HEK293 (cell line): ENCODE measurements at regions not wholly inside any gene's neighbourhood (a gene's known extent, or its start where the extent isn't known, plus 50 kb on each side); places are given as distances from the start of the nearest gene placed in this dataset.

Source experiments
- CTCF ChIA-PET: fragments of 350-600 bp; formaldehyde crosslinking; extraction: SDS; loops from one replicate; lab custom pipeline; 2021; ENCODE audit warnings: antibody characterized with exemption; lab: Yijun Ruan, JAX
- POLR2A ChIA-PET: fragments of 300-600 bp; formaldehyde crosslinking; extraction: SDS; loops from one replicate; lab custom pipeline; 2020; ENCODE audit warnings: antibody characterized with exemption, inconsistent platforms; lab: Yijun Ruan, JAX
- H3K27ac ChIP-seq: fragments of 200-500 bp; sonication (Bioruptor generic); 2 replicates; pipeline ENCODE4 v1.5.1; 2014; ENCODE audit warnings: low read depth, low read length, control low read depth, inconsistent platforms; ENCODE audit errors: extremely low read depth
- H3K36me3 ChIP-seq, 2 experiments: fragments of 200-500 bp in 1 of 2; sonication (Bioruptor generic) in 1 of 2; 1 replicate in 1 of 2; 2 replicates in 1 of 2; pipeline ENCODE4 v1.5.1; 2014 to 2017; ENCODE audit warnings: inconsistent platforms in 2 of 2, low read length in 2 of 2; ENCODE audit not compliant: control insufficient read depth in 2 of 2, insufficient read depth in 1 of 2
- H3K4me1 ChIP-seq: fragments of 200-500 bp; sonication (Bioruptor generic); 2 replicates; pipeline ENCODE4 v1.5.1; 2014; ENCODE audit warnings: mild to moderate bottlenecking, low read length, inconsistent platforms; ENCODE audit not compliant: control insufficient read depth, insufficient read depth
- H3K4me3 ChIP-seq: 2 replicates; pipeline ENCODE4 v1.5.1; 2011; ENCODE audit warnings: low read depth, mild to moderate bottlenecking, control low read depth, low read length, moderate library complexity
- H3K9me3 ChIP-seq: fragments of 200-500 bp; sonication (Bioruptor generic); 2 replicates; pipeline ENCODE4 v1.5.1; 2014; ENCODE audit warnings: low read depth, low read length, inconsistent platforms; ENCODE audit not compliant: control insufficient read depth, insufficient read depth
- KLF16 ChIP-seq: fragments of 450-650 bp; formaldehyde crosslinking; IDR thresholded peaks from 2 replicates; pipeline ENCODE4 v1.5.1; 2017; ENCODE audit warnings: missing biosample characterization, missing genetic modification characterization
- KLF9 ChIP-seq: fragments of 450-650 bp; formaldehyde crosslinking; IDR thresholded peaks from 2 replicates; pipeline ENCODE4 v1.5.1; 2016; ENCODE audit warnings: missing biosample characterization, missing genetic modification characterization, low read depth
- SETDB1 ChIP-seq: IDR thresholded peaks from one replicate; pipeline ENCODE4 v1.6.1; 2017; ENCODE audit warnings: mild to moderate bottlenecking, low read length, moderate library complexity, mixed read lengths; ENCODE audit not compliant: insufficient read length
- SP2 ChIP-seq: fragments of 450-650 bp; formaldehyde crosslinking; IDR thresholded peaks from 2 replicates; pipeline ENCODE4 v1.5.1; 2016; ENCODE audit warnings: missing biosample characterization, missing genetic modification characterization
- WT1 ChIP-seq: fragments of 450-650 bp; formaldehyde crosslinking; IDR thresholded peaks from 2 replicates; pipeline ENCODE4 v1.5.1; 2016; ENCODE audit warnings: missing biosample characterization, missing genetic modification characterization
- ZBTB1 ChIP-seq: fragments of 450-650 bp; formaldehyde crosslinking; IDR thresholded peaks from 2 replicates; pipeline ENCODE4 v1.5.1; 2016; ENCODE audit warnings: missing biosample characterization, missing genetic modification characterization
- ZBTB48 ChIP-seq: fragments of 450-650 bp; formaldehyde crosslinking; IDR thresholded peaks from 2 replicates; pipeline ENCODE4 v1.5.1; 2016; ENCODE audit warnings: missing biosample characterization, missing genetic modification characterization
- ZBTB8A ChIP-seq: fragments of 450-650 bp; formaldehyde crosslinking; IDR thresholded peaks from 2 replicates; pipeline ENCODE4 v1.5.1; 2016; ENCODE audit warnings: missing biosample characterization, missing genetic modification characterization
- ZFP3 ChIP-seq: fragments of 450-650 bp; formaldehyde crosslinking; IDR thresholded peaks from 2 replicates; pipeline ENCODE4 v1.5.1; 2016; ENCODE audit warnings: low read depth, missing biosample characterization, missing genetic modification characterization
- ZFP37 ChIP-seq: fragments of 450-650 bp; formaldehyde crosslinking; IDR thresholded peaks from 2 replicates; pipeline ENCODE4 v1.5.1; 2016; ENCODE audit warnings: missing biosample characterization, missing genetic modification characterization
- ZNF146 ChIP-seq: fragments of 450-650 bp; formaldehyde crosslinking; IDR thresholded peaks from 2 replicates; pipeline ENCODE4 v1.5.1; 2016; ENCODE audit warnings: missing biosample characterization, missing genetic modification characterization
- ZNF239 ChIP-seq: fragments of 450-650 bp; formaldehyde crosslinking; IDR thresholded peaks from 2 replicates; pipeline ENCODE4 v1.5.1; 2016; ENCODE audit warnings: missing biosample characterization, missing genetic modification characterization
- ZNF248 ChIP-seq: fragments of 450-650 bp; formaldehyde crosslinking; IDR thresholded peaks from 2 replicates; pipeline ENCODE4 v1.5.1; 2017; ENCODE audit warnings: missing biosample characterization, missing genetic modification characterization
- ZNF302 ChIP-seq: fragments of 450-650 bp; formaldehyde crosslinking; IDR thresholded peaks from 2 replicates; pipeline ENCODE4 v1.5.1; 2016; ENCODE audit warnings: missing biosample characterization, missing genetic modification characterization, low read depth
- ZNF366 ChIP-seq: fragments of 450-650 bp; formaldehyde crosslinking; conservative IDR thresholded peaks from 2 replicates; pipeline ENCODE4 v1.5.1; 2016; ENCODE audit warnings: missing biosample characterization, missing genetic modification characterization
- ZNF394 ChIP-seq: fragments of 450-650 bp; formaldehyde crosslinking; IDR thresholded peaks from 2 replicates; pipeline ENCODE4 v1.5.1; 2016; ENCODE audit warnings: missing biosample characterization, missing genetic modification characterization, mild to moderate bottlenecking, moderate library complexity, borderline replicate concordance
- ZNF423 ChIP-seq: fragments of 450-650 bp; formaldehyde crosslinking; IDR thresholded peaks from 2 replicates; pipeline ENCODE4 v1.5.1; 2016; ENCODE audit warnings: missing biosample characterization, missing genetic modification characterization
- ZNF501 ChIP-seq: fragments of 450-650 bp; formaldehyde crosslinking; IDR thresholded peaks from 2 replicates; pipeline ENCODE4 v1.5.1; 2016; ENCODE audit warnings: missing biosample characterization, missing genetic modification characterization
- ZNF521 ChIP-seq: fragments of 450-650 bp; formaldehyde crosslinking; IDR thresholded peaks from 2 replicates; pipeline ENCODE4 v1.5.1; 2017; ENCODE audit warnings: missing biosample characterization, mild to moderate bottlenecking, missing genetic modification characterization
- ZNF529 ChIP-seq: fragments of 450-650 bp; formaldehyde crosslinking; IDR thresholded peaks from 2 replicates; pipeline ENCODE4 v1.5.1; 2017; ENCODE audit warnings: missing genetic modification characterization, missing biosample characterization; ENCODE audit not compliant: insufficient replicate concordance
- ZNF610 ChIP-seq: fragments of 450-650 bp; formaldehyde crosslinking; IDR thresholded peaks from 2 replicates; pipeline ENCODE4 v1.5.1; 2016; ENCODE audit warnings: missing biosample characterization, missing genetic modification characterization, borderline replicate concordance
- ZNF621 ChIP-seq: fragments of 450-650 bp; formaldehyde crosslinking; IDR thresholded peaks from 2 replicates; pipeline ENCODE4 v1.5.1; 2017; ENCODE audit warnings: missing biosample characterization, missing genetic modification characterization
- ZNF777 ChIP-seq: fragments of 450-650 bp; formaldehyde crosslinking; IDR thresholded peaks from 2 replicates; pipeline ENCODE4 v1.5.1; 2017; ENCODE audit warnings: missing biosample characterization, missing genetic modification characterization, borderline replicate concordance
- ZNF785 ChIP-seq: fragments of 450-650 bp; formaldehyde crosslinking; IDR thresholded peaks from 2 replicates; pipeline ENCODE4 v1.5.1; 2016; ENCODE audit warnings: missing biosample characterization, missing genetic modification characterization
- ZNF843 ChIP-seq: fragments of 450-650 bp; formaldehyde crosslinking; IDR thresholded peaks from 2 replicates; pipeline ENCODE4 v1.5.1; 2016; ENCODE audit warnings: missing biosample characterization, missing genetic modification characterization
- ZXDB ChIP-seq: fragments of 450-650 bp; formaldehyde crosslinking; IDR thresholded peaks from 2 replicates; pipeline ENCODE4 v1.5.1; 2016; ENCODE audit warnings: missing biosample characterization, missing genetic modification characterization
- TF ChIP-seq, protein P1 (sequence below): fragments of 450-650 bp; formaldehyde crosslinking; IDR thresholded peaks from 2 replicates; pipeline ENCODE4 v1.5.1; 2016; ENCODE audit warnings: missing biosample characterization, missing genetic modification characterization
- TF ChIP-seq, protein P2 (sequence below): fragments of 450-650 bp; formaldehyde crosslinking; IDR thresholded peaks from 2 replicates; pipeline ENCODE4 v1.5.1; 2016; ENCODE audit warnings: missing biosample characterization, missing genetic modification characterization, low read depth
- TF ChIP-seq, protein P3 (sequence below): fragments of 450-650 bp; formaldehyde crosslinking; IDR thresholded peaks from 2 replicates; pipeline ENCODE4 v1.5.1; 2016; ENCODE audit warnings: missing biosample characterization, missing genetic modification characterization, low read depth

DNA sequence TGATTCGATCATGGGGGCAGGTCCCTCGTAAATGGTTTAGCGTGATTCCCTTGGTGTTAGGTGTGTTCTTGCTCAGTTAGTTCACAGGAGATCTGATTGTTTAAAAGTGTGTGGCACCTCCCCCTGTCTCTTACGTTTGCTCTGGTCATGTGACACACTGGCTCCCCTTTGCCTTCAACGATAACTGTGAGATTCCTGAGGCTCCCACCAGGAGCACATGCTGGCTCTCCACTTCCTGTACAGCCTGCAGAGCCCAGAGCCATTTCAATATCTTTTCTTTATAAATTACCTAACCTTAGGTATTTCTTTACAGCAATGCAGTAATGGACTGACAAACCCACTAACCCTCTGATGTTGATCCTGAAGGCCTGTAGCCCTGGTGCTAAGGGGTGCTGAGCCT is 141.9 kb downstream of the FCRL5 start:
- TF ChIP-seq KLF16, result no peak
- TF ChIP-seq ZNF366, result no peak
- TF ChIP-seq ZBTB8A, result no peak
- no peak for TF ChIP-seq ZNF521
- TF ChIP-seq KLF9 (tag by site-specific recombination), result no peak
- TF ChIP-seq, protein P1, sequence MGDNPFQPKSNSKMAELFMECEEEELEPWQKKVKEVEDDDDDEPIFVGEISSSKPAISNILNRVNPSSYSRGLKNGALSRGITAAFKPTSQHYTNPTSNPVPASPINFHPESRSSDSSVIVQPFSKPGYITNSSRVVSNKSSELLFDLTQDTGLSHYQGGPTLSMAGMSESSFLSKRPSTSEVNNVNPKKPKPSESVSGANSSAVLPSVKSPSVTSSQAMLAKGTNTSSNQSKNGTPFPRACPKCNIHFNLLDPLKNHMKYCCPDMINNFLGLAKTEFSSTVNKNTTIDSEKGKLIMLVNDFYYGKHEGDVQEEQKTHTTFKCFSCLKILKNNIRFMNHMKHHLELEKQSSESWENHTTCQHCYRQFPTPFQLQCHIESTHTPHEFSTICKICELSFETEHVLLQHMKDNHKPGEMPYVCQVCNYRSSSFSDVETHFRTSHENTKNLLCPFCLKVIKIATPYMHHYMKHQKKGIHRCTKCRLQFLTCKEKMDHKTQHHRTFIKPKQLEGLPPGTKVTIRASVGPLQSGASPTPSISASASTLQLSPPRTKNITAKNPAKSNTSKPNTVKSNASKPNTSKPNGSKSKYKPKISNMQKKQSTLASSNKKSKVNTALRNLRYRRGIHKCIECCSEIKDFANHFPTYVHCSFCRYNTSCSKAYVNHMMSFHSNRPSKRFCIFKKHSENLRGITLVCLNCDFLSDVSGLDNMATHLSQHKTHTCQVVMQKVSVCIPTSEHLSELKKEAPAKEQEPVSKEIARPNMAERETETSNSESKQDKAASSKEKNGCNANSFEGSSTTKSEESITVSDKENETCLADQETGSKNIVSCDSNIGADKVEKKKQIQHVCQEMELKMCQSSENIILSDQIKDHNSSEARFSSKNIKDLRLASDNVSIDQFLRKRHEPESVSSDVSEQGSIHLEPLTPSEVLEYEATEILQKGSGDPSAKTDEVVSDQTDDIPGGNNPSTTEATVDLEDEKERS (tag by site-specific recombination), result no peak
- TF ChIP-seq ZFP3 (tag by site-specific recombination), result no peak
- no peak for TF ChIP-seq ZNF423 (tag by site-specific recombination)
- no peak for TF ChIP-seq ZNF529 (tag by site-specific recombination)
- TF ChIP-seq ZNF777, result no peak
- TF ChIP-seq ZNF610 (tag by site-specific recombination), result no peak
- no peak for TF ChIP-seq ZNF501 (tag by site-specific recombination)
- TF ChIP-seq, protein P2, sequence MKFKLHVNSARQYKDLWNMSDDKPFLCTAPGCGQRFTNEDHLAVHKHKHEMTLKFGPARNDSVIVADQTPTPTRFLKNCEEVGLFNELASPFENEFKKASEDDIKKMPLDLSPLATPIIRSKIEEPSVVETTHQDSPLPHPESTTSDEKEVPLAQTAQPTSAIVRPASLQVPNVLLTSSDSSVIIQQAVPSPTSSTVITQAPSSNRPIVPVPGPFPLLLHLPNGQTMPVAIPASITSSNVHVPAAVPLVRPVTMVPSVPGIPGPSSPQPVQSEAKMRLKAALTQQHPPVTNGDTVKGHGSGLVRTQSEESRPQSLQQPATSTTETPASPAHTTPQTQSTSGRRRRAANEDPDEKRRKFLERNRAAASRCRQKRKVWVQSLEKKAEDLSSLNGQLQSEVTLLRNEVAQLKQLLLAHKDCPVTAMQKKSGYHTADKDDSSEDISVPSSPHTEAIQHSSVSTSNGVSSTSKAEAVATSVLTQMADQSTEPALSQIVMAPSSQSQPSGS (tag by site-specific recombination), result no peak
- TF ChIP-seq ZNF146 (tag by site-specific recombination), result no peak
- no peak for TF ChIP-seq ZNF621 (tag by site-specific recombination)
- Histone ChIP-seq H3K36me3 (no peaks in the 10 kb centered on the region), H3K4me3 (no peak overlapping the region), H3K9me3 (no peaks in the 10 kb centered on the region), H3K27ac (no peak overlapping the region), H3K4me1 (no peaks in the 10 kb centered on the region)
- CTCF ChIA-PET, result no interaction called here
- POLR2A ChIA-PET, result no interaction called here

DNA sequence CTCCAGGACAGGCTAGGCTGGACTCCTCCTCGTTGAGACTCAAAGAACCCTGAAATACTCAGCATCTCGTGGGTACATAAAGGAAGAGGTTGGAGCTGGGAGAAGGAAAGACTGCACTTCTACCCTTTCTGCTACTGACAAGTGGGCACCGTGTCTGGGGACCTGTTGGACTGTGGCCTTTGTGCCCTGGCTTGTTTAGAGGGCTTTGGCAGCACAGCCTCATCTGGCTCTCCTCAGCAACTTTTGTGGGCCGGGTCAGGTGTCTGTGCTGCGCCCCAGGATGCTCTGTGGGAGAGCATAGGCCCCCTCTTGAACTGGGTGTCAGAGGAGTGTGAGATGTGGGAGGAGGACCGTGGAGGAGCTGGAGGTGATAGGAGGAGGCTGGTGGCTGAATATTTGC is 142.4 kb downstream of the FCRL5 start:
- ChIA-PET CTCF (no interaction called here), POLR2A (no interaction called here)
- no peaks in the 10 kb centered on the region for H3K36me3 ChIP-seq
- no peaks in the 10 kb centered on the region for H3K9me3 ChIP-seq
- TF ChIP-seq ZXDB (tag by site-specific recombination) (no peak), ZNF302 (tag by site-specific recombination) (no peak), ZNF248 (no peak), ZNF394 (no peak), WT1 (tag by site-specific recombination) (no peak), SETDB1 (no peak), ZNF239 (tag by site-specific recombination) (no peak), SP2 (tag by site-specific recombination) (no peak), ZNF843 (no peak), ZNF785 (tag by site-specific recombination) (no peak), ZFP37 (tag by site-specific recombination) (no peak), ZBTB1 (tag by site-specific recombination) (no peak), ZBTB48 (tag by site-specific recombination) (no peak)
- TF ChIP-seq, protein P3, sequence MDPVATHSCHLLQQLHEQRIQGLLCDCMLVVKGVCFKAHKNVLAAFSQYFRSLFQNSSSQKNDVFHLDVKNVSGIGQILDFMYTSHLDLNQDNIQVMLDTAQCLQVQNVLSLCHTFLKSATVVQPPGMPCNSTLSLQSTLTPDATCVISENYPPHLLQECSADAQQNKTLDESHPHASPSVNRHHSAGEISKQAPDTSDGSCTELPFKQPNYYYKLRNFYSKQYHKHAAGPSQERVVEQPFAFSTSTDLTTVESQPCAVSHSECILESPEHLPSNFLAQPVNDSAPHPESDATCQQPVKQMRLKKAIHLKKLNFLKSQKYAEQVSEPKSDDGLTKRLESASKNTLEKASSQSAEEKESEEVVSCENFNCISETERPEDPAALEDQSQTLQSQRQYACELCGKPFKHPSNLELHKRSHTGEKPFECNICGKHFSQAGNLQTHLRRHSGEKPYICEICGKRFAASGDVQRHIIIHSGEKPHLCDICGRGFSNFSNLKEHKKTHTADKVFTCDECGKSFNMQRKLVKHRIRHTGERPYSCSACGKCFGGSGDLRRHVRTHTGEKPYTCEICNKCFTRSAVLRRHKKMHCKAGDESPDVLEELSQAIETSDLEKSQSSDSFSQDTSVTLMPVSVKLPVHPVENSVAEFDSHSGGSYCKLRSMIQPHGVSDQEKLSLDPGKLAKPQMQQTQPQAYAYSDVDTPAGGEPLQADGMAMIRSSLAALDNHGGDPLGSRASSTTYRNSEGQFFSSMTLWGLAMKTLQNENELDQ (tag by site-specific recombination), result no peak
- no peak overlapping the region for H3K27ac ChIP-seq
- no peaks in the 10 kb centered on the region for H3K4me1 ChIP-seq
- H3K4me3 ChIP-seq, result no peak overlapping the region
